ENCODE measurements at regions not wholly inside any gene's neighbourhood (a gene's known extent, or its start where the extent isn't known, plus 50 kb on each side); places are given as distances from the start of the nearest gene placed in this dataset.

DNA sequence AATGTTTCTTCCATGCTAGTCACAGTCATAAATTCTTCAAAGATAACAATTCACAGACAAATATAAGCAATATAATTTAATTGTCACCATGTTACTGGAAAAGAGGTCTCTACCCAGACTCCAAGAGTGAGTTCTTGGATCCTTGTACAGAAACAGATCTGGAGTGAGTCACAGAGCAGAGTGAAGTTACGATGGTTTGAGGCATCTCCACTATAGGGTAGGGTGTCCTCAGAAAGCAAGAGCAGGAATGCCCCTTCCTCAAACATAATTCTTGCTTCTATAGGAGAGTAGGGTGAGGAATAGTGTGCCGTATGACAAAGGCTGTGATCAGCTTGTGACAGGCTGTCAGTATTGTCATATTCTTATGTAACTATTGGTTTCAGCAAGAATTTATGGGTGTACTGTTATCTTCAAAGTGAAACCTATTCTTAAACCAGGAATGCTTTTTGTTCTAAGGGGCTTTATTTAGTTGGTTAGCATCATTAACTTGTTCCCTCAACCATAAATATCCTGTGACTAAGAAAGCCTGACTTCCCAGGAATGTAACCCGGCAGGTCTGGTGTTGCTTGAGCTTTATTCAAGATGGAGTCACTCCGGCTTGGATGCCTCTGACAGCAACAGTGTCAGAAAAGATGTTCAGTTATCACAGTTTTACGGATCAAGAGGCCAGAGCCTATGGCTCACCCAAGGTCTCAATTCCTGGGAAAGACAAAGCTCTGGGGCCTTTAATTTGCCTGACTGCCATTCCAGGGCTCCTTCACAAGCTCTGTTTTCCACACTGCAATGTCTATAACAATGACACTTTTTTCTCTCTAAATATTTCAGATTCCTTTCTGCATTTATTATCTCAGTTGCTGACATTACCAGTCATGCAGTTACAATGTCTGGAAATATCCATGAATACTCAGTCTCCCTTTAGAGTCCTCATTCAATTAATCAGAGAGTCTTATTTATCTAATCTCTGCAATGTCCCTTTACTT, 298.6 kb downstream of the C6orf118 start:
- TF ChIP-seq ZNF70 (CRISPR knock-in tag; IDR thresholded peaks at IDR 0.05) (no peak), BACH2 (CRISPR knock-in tag; IDR thresholded peaks at IDR 0.05; ENCODE audit: borderline replicate concordance) (no peak), TOX (CRISPR knock-in tag; IDR thresholded peaks at IDR 0.05; ENCODE audit: borderline replicate concordance) (no peak), ZFP3 (CRISPR knock-in tag; IDR thresholded peaks at IDR 0.05) (no peak), SNAI2 (CRISPR knock-in tag; IDR thresholded peaks at IDR 0.05) (no peak)
- TF ChIP-seq, protein P1, sequence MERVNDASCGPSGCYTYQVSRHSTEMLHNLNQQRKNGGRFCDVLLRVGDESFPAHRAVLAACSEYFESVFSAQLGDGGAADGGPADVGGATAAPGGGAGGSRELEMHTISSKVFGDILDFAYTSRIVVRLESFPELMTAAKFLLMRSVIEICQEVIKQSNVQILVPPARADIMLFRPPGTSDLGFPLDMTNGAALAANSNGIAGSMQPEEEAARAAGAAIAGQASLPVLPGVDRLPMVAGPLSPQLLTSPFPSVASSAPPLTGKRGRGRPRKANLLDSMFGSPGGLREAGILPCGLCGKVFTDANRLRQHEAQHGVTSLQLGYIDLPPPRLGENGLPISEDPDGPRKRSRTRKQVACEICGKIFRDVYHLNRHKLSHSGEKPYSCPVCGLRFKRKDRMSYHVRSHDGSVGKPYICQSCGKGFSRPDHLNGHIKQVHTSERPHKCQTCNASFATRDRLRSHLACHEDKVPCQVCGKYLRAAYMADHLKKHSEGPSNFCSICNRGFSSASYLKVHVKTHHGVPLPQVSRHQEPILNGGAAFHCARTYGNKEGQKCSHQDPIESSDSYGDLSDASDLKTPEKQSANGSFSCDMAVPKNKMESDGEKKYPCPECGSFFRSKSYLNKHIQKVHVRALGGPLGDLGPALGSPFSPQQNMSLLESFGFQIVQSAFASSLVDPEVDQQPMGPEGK (CRISPR knock-in tag; IDR thresholded peaks at IDR 0.05; ENCODE audit: borderline replicate concordance) = no peak
- TF ChIP-seq, protein P2, sequence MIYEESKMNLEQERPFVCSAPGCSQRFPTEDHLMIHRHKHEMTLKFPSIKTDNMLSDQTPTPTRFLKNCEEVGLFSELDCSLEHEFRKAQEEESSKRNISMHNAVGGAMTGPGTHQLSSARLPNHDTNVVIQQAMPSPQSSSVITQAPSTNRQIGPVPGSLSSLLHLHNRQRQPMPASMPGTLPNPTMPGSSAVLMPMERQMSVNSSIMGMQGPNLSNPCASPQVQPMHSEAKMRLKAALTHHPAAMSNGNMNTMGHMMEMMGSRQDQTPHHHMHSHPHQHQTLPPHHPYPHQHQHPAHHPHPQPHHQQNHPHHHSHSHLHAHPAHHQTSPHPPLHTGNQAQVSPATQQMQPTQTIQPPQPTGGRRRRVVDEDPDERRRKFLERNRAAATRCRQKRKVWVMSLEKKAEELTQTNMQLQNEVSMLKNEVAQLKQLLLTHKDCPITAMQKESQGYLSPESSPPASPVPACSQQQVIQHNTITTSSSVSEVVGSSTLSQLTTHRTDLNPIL (CRISPR knock-in tag; IDR thresholded peaks at IDR 0.05; ENCODE audit: low read depth) = no peak
- TF ChIP-seq, protein P3, sequence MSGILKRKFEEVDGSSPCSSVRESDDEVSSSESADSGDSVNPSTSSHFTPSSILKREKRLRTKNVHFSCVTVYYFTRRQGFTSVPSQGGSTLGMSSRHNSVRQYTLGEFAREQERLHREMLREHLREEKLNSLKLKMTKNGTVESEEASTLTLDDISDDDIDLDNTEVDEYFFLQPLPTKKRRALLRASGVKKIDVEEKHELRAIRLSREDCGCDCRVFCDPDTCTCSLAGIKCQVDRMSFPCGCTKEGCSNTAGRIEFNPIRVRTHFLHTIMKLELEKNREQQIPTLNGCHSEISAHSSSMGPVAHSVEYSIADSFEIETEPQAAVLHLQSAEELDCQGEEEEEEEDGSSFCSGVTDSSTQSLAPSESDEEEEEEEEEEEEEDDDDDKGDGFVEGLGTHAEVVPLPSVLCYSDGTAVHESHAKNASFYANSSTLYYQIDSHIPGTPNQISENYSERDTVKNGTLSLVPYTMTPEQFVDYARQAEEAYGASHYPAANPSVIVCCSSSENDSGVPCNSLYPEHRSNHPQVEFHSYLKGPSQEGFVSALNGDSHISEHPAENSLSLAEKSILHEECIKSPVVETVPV (CRISPR knock-in tag; IDR thresholded peaks at IDR 0.05) = no peak
- ATAC-seq = no peak

DNA sequence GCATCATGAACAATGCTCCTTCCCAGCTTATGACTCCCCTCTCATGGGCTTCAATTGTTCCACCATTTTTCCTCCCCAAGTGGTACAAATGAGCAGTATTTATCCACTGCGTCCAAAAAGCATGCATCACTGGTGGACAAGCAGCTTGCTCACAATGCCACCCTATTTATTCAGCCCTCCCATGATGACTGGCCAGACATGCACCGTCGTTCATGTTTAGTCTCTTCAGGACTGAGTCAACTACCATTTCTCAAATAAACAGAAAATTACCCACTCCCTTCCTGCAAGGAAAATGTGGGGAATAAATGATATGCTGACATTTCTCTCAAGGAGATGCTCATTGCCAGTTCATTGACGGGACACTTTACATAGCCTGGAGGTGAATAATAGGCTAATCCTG, 300.4 kb downstream of the C6orf118 start:
- TF ChIP-seq RARB (CRISPR knock-in tag; IDR thresholded peaks at IDR 0.05) = no peak
- no peak for TF ChIP-seq CSDC2 (CRISPR knock-in tag; IDR thresholded peaks at IDR 0.05)
- TF ChIP-seq, protein P3 (CRISPR knock-in tag; IDR thresholded peaks at IDR 0.05) = no peak
- TF ChIP-seq ZC3H10 (CRISPR knock-in tag; IDR thresholded peaks at IDR 0.05) = no peak
- TF ChIP-seq, protein P4, sequence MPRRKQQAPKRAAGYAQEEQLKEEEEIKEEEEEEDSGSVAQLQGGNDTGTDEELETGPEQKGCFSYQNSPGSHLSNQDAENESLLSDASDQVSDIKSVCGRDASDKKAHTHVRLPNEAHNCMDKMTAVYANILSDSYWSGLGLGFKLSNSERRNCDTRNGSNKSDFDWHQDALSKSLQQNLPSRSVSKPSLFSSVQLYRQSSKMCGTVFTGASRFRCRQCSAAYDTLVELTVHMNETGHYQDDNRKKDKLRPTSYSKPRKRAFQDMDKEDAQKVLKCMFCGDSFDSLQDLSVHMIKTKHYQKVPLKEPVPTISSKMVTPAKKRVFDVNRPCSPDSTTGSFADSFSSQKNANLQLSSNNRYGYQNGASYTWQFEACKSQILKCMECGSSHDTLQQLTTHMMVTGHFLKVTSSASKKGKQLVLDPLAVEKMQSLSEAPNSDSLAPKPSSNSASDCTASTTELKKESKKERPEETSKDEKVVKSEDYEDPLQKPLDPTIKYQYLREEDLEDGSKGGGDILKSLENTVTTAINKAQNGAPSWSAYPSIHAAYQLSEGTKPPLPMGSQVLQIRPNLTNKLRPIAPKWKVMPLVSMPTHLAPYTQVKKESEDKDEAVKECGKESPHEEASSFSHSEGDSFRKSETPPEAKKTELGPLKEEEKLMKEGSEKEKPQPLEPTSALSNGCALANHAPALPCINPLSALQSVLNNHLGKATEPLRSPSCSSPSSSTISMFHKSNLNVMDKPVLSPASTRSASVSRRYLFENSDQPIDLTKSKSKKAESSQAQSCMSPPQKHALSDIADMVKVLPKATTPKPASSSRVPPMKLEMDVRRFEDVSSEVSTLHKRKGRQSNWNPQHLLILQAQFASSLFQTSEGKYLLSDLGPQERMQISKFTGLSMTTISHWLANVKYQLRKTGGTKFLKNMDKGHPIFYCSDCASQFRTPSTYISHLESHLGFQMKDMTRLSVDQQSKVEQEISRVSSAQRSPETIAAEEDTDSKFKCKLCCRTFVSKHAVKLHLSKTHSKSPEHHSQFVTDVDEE (CRISPR knock-in tag; IDR thresholded peaks at IDR 0.05) = no peak
- TF ChIP-seq ZNF70 (CRISPR knock-in tag; IDR thresholded peaks at IDR 0.05) = no peak
- TF ChIP-seq TOX (CRISPR knock-in tag; IDR thresholded peaks at IDR 0.05; ENCODE audit: borderline replicate concordance) = no peak
- no peak for TF ChIP-seq ARNTL (CRISPR knock-in tag; IDR thresholded peaks at IDR 0.05; ENCODE audit: borderline replicate concordance, low read depth)
- no peak for TF ChIP-seq BACH2 (CRISPR knock-in tag; IDR thresholded peaks at IDR 0.05; ENCODE audit: borderline replicate concordance)
- TF ChIP-seq, protein P1 (CRISPR knock-in tag; IDR thresholded peaks at IDR 0.05; ENCODE audit: borderline replicate concordance) = no peak
- no peak for TF ChIP-seq ZFP3 (CRISPR knock-in tag; IDR thresholded peaks at IDR 0.05)
- no peak for TF ChIP-seq ISL1 (CRISPR knock-in tag; IDR thresholded peaks at IDR 0.05)
- ATAC-seq = no peak

DNA sequence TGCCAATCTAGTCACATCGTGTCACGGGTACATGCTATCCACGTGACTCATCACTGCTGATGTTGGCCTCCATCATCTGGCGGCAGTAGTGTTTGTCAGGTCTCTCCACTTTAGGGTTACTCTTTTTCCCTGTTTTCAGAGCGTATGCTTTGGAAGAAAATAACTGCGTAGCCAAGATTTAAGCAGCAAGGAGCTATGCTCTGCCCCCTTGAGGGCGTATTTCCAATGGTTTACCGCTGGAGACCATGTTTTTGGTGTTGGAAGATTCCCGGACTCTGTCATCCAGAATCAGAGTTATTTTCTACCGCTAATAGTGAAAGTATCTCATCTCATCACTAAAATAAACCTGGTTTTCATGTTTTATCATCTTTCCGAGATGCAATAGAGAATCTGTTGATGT, 306.5 kb downstream of the C6orf118 start:
- ATAC-seq = no peak
- TF ChIP-seq ZFP30 (CRISPR knock-in tag; IDR thresholded peaks at IDR 0.05) = no peak
- TF ChIP-seq ZC3H10 (CRISPR knock-in tag; IDR thresholded peaks at IDR 0.05) = no peak
- no peak for TF ChIP-seq ISL1 (CRISPR knock-in tag; IDR thresholded peaks at IDR 0.05)
- no peak for TF ChIP-seq BACH2 (CRISPR knock-in tag; IDR thresholded peaks at IDR 0.05; ENCODE audit: borderline replicate concordance)
- TF ChIP-seq, protein P4 (CRISPR knock-in tag; IDR thresholded peaks at IDR 0.05) = no peak
- no peak for TF ChIP-seq PPARA (CRISPR knock-in tag; IDR thresholded peaks at IDR 0.05; ENCODE audit: borderline replicate concordance)
- TF ChIP-seq CSDC2 (CRISPR knock-in tag; IDR thresholded peaks at IDR 0.05) = no peak
- TF ChIP-seq ARNTL (CRISPR knock-in tag; IDR thresholded peaks at IDR 0.05; ENCODE audit: borderline replicate concordance, low read depth) = no peak
- no peak for TF ChIP-seq ZFP3 (CRISPR knock-in tag; IDR thresholded peaks at IDR 0.05)
- TF ChIP-seq SNAI2 (CRISPR knock-in tag; IDR thresholded peaks at IDR 0.05) = no peak
- no peak for TF ChIP-seq TOX (CRISPR knock-in tag; IDR thresholded peaks at IDR 0.05; ENCODE audit: borderline replicate concordance)
- TF ChIP-seq GLIS3 (CRISPR knock-in tag; IDR thresholded peaks at IDR 0.05) = no peak
- TF ChIP-seq, protein P1 (CRISPR knock-in tag; IDR thresholded peaks at IDR 0.05; ENCODE audit: borderline replicate concordance) = no peak

Data from SK-N-SH treated with all-trans-retinoic acid at 6 μM for 48 hours (cell line).